Fibroblast of pulmonary artery (primary cell): ENCODE measurements at regions not wholly inside any gene's neighbourhood (a gene's known extent, or its start where the extent isn't known, plus 50 kb on each side); places are given as distances from the start of the nearest gene placed in this dataset.
A peak's percentile ranks its signal among the peaks of the same experiment; 100 is the strongest.

ENCODE experiments used
- DNase-seq: peaks from one replicate; pipeline ENCODE4 v3.0.0-alpha.2; 2010; ENCODE audit warnings: low read depth
- H3K4me3 ChIP-seq: replicated peaks from 2 replicates; pipeline ENCODE4 v1.5.1; 2011; ENCODE audit warnings: low read depth, mild to moderate bottlenecking, control low read depth, low read length, moderate library complexity
- CTCF ChIP-seq: IDR thresholded peaks from 2 replicates; pipeline ENCODE4 v1.5.1; 2011; ENCODE audit warnings: mild to moderate bottlenecking, control low read depth, low read length, inconsistent platforms; ENCODE audit errors: missing control alignments

GRCh38 chr5:135127439-135128240, 93.6 kb upstream of the PITX1 start:
- TF ChIP-seq CTCF, result no peak
- peak; percentile 13 for DNase-seq
- H3K4me3 ChIP-seq, result no peak overlapping the region

DNA sequence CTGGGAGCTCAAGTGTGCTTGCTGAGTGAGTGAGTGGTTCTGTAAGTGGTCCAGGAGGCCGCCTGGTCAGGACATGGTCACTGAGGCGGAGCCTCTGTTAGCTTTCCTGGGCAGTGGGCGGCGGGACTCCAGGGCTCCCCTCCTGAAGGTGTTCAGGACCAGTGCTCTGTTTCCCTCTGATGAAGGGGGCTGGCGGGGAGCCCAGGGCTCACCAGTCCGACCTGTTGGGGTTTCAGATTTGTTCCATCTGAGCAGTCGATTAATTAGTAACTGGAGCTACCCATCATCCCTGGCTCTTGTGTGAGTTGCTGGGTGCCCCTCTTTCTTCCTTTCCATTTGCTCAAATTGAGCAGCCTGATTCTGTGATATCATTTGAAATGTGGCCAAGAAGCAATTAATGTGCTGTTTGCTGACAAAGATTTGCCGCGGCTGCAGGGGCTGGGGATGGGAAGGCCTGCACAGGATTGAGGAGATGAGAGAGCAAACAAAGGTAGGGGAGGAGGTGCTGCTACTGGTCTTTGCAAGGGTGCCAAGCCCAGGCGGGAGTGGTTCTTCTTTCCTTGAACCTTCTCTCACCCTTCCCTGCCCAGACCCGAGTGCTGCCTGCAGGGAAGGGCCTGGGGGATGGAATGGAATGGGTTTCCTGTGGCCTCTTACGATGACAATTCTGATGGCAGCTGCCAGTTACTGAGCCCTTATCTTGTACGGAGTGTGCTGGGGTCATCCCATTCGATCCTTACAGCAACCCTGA, 92.8 kb upstream of the PITX1 start:
- DNase-seq, result no peak
- TF ChIP-seq CTCF, result no peak
- no peak overlapping the region for H3K4me3 ChIP-seq

DNA sequence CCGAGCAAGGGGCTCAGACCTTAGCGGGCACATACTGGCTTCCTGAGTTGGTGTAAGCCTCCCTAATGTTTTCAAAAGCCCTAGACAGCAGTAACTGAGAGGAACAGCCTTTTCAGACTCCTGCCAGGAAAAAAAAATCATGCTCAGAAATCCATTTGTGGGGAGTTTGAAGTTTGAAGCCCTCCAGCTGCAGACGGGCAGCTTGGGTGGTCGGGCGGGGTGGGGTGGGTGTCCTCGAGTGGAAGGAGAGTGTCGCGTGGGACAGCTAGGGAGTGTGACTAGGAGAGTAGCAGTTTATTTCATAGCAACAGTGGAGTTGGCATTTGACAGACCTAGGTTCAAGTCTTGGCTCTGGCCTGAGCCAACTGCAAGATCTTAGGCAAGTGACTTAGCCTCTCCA, 90.7 kb upstream of the PITX1 start:
- no peak for DNase-seq
- no peak overlapping the region for H3K4me3 ChIP-seq
- no peak for TF ChIP-seq CTCF

GRCh38 chr5:135124128-135124527, 90.1 kb upstream of the PITX1 start:
- no peak for DNase-seq
- TF ChIP-seq CTCF, result no peak
- H3K4me3 ChIP-seq, result no peak overlapping the region

DNA sequence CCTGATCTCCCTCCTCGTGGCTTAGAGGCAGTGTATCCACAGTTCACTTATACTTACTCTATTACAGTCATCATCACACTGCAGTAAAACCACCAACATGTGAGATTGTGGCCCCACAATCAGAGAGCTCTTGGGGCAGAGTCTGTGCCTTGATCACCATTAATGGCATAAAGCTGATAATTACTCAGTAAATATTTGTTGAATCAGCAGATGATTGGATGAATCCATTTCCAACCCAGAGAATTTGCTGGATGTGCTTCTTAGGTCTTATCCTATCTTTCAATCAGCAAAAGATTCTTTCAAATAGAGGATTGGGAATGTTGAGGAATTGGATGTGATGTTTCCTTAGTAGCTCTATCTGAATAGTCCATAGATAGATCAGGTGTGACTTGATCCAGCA, 88.8 kb upstream of the PITX1 start:
- no peak for DNase-seq
- no peak for TF ChIP-seq CTCF
- no peak overlapping the region for H3K4me3 ChIP-seq

DNA sequence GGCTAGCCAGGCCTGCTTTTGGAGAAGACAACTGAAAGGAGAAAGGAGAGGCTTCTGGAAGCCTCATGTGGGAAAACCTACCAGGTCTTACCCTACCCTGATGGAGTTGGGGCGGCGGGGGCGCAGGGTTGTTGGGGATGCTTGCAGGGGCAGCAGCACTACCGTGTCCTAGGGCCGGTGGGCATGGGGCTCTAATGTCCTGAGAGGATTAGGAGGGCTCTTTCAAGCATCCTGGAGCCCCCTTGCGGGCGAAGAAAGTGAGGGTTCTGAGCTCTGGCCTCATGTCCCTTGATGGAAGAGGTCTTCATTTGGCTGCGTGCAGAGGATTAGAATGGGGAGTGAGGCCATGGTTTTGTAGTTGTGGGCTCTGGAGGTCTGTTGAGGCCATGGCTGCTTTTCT, 86.9 kb upstream of the PITX1 start:
- DNase-seq, result no peak
- no peak for TF ChIP-seq CTCF
- no peak overlapping the region for H3K4me3 ChIP-seq
